Neuron (in vitro differentiated cells): ENCODE measurements at regions not wholly inside any gene's neighbourhood (a gene's known extent, or its start where the extent isn't known, plus 50 kb on each side); places are given as distances from the start of the nearest gene placed in this dataset.
A peak's percentile ranks its signal among the peaks of the same experiment; 100 is the strongest.

Source experiments
- H2AFZ ChIP-seq: one replicate; pipeline ENCODE4 v1.6.1; 2013; ENCODE audit warnings: low read depth, mild to moderate bottlenecking, inconsistent platforms, low read length, moderate library complexity
- H3K27me3 ChIP-seq: one replicate; pipeline ENCODE4 v1.6.1; 2013; ENCODE audit warnings: low read length; ENCODE audit not compliant: insufficient read depth
- H3K36me3 ChIP-seq: one replicate; pipeline ENCODE4 v1.6.1; 2013; ENCODE audit warnings: low read length; ENCODE audit not compliant: insufficient read depth
- H3K4me1 ChIP-seq: one replicate; pipeline ENCODE4 v1.6.1; 2013; ENCODE audit warnings: low read length; ENCODE audit not compliant: insufficient read depth
- H3K4me3 ChIP-seq: 2 replicates; pipeline ENCODE4 v1.5.1; 2013; ENCODE audit warnings: mild to moderate bottlenecking, low read length, moderate library complexity
- H3K9me3 ChIP-seq: one replicate; pipeline ENCODE4 v1.6.1; 2013; ENCODE audit warnings: low read length

DNA sequence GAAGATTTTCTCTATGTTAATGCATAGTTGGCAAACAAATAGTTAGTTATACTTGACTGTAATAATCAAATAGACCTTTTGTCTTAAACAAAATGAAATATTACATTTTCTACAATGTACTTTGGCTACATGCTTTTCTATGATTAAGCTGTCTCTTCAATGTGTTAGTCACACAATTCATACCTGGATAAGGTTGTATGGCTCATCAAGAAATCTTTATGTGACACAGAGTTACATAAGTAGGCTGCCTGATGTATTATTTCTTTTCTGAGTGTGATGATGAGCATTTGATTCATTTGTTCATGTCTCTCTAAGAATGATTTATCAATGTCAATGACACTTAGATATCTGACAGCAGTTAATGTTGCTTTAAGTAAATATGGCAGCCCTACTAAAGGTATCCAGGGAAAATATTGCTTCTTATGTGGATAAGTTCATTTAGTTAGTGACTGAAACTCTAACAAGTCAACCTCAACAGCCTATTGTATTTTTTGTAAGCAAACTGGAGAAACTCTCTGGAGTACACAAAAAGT lies 157.4 kb upstream of the SOX2 start:
- Histone ChIP-seq H3K4me3 (no peak overlapping the region), H3K27me3 (no peaks in the 10 kb centered on the region), H2AFZ (no peak overlapping the region), H3K4me1 (no peaks in the 10 kb centered on the region), H3K9me3 (no peaks in the 10 kb centered on the region), H3K36me3 (no peaks in the 10 kb centered on the region)

DNA sequence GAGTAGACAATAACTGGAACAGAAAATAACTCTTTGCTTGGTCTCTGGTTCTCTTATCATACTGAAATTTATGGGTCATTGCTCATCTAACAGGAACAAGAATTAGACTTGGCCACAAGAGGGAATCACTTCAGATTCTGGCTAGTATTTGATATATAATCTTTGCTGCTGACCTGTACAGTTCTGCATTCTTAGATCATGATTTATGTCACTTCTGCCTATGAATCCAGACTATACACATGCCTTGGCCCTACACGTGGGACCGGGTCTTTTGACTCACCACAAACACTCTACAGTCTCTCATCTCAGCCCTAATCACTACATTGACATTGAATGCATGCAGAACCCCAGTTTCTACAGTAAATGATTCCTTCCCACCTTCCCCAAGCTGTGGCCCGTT lies 162.5 kb upstream of the SOX2 start:
- no peaks in the 10 kb centered on the region for H3K27me3 ChIP-seq
- H3K36me3 ChIP-seq, result no peaks in the 10 kb centered on the region
- no peaks in the 10 kb centered on the region for H3K4me1 ChIP-seq
- no peaks in the 10 kb centered on the region for H3K9me3 ChIP-seq
- no peak overlapping the region for H2AFZ ChIP-seq
- H3K4me3 ChIP-seq, result no peak overlapping the region

DNA sequence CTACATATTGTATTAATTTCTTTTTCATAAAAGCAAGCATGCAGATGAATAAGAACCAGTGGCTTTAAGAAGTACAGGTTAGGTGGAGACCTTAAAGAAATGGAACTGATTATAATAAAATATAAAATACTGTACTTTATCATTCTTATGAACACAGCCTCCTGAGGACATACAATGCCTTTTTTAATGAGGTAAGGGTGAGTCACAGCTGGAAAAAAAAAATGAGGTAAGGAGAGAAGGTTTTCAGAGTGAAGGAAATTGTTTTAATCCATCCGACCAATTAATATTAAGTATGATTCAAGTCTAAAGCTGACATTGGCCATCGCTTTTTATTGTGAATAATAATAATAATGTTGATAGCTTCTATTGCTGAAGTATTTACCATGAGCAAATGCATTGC lies 170.3 kb upstream of the SOX2 start:
- Histone ChIP-seq H3K27me3 (no peaks in the 10 kb centered on the region), H3K4me1 (no peaks in the 10 kb centered on the region), H3K9me3 (no peaks in the 10 kb centered on the region), H3K36me3 (no peaks in the 10 kb centered on the region), H2AFZ (no peak overlapping the region), H3K4me3 (no peak overlapping the region)

DNA sequence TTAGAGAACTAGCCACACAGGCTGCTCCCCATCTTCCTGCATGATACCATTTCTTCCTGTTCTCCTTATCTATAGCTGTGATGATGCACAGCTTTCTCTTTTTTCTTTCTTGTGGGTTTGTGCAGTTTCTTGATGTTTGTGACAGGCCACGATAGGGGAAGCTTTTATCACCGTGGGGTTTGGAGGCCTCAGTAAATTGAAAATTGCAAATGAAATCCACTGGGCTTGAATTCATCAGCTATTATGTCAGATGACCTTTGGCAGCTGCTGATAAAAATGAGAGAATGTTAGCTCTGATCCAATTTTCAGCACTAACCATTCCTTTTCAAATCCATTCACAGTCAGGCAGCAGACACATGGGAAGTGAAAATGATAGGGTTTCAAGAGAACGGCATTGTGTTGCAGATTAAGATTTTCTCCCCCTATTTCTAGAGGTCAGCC lies 176.9 kb upstream of the SOX2 start:
- no peaks in the 10 kb centered on the region for H3K36me3 ChIP-seq

DNA sequence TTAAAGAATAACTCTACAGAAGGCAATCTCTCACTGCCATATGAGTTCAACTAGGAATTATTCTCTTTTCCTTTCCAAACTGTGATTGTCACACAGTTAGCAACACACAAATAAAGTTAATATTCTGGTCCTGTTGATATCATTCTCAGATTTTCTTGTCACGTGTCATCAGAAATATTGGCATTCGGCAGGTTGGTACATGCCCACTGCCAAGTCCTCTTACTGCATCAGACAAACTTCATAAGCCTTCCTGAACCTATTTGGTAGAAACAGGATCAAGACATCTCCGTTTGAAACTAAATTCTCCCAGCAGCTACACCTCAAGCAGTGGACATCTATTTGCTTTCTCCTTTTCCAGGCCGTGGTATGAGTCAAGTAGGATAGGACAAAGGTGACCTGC lies 177.9 kb upstream of the SOX2 start:
- Histone ChIP-seq H3K9me3 (no peaks in the 10 kb centered on the region), H3K27me3 (no peaks in the 10 kb centered on the region), H3K4me1 (peaks cover 33% of the 10 kb centered on the region), H3K4me3 (peak overlapping the region; percentile 33), H3K36me3 (no peaks in the 10 kb centered on the region), H2AFZ (peak overlapping the region; percentile 59)

More for the DNA sequence above, 176.9 kb upstream of the SOX2 start:
- H3K4me1 ChIP-seq, result peaks cover 33% of the 10 kb centered on the region
- H3K9me3 ChIP-seq, result no peaks in the 10 kb centered on the region
- H2AFZ ChIP-seq, result no peak overlapping the region
- H3K4me3 ChIP-seq, result peak overlapping the region; percentile 33
- no peaks in the 10 kb centered on the region for H3K27me3 ChIP-seq

DNA sequence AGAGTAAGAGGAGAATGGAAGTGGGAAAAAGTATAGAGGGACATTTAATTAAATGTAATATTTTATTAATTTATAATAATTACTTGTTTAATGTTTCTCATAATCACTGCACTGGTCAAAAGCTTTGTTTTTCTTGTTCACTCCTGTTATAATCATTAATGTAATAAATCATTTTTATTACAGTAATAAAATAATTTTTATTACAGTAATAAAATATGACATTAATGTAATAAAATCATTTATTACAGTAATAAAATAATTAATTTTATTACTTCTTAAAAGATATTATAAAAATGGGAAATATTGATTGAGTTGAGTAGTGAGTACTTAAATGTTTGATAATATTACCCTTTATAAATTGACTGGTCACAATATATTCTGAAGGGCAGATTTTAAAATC lies 181.1 kb upstream of the SOX2 start:
- no peaks in the 10 kb centered on the region for H3K9me3 ChIP-seq

DNA sequence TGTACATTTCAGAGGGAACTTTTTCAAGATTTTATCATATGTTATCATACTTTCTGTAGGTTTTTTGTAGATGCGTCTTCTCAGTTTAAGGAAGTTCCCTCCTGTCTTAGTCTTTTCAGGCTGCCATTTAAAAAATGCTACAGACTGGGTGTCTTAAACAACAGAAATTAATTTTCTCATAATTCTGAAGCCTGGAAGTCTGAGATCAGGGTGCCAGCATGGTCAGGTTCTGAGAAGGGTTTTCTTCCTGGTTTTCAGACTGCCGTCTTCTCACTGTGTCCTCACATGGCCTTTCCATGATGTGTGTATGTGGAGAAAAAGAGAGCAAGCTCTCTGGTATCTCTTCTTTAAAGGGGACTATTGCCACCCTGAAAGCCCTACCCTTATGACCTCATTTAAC lies 189.9 kb upstream of the SOX2 start:
- Histone ChIP-seq H3K4me3 (no peak overlapping the region), H3K4me1 (no peaks in the 10 kb centered on the region), H3K36me3 (no peaks in the 10 kb centered on the region), H3K27me3 (no peaks in the 10 kb centered on the region), H3K9me3 (peaks cover 3% of the 10 kb centered on the region), H2AFZ (no peak overlapping the region)

More for the DNA sequence above, 181.1 kb upstream of the SOX2 start:
- Histone ChIP-seq H3K4me3 (no peak overlapping the region), H2AFZ (no peak overlapping the region), H3K36me3 (no peaks in the 10 kb centered on the region), H3K4me1 (peaks cover 28% of the 10 kb centered on the region), H3K27me3 (no peaks in the 10 kb centered on the region)

DNA sequence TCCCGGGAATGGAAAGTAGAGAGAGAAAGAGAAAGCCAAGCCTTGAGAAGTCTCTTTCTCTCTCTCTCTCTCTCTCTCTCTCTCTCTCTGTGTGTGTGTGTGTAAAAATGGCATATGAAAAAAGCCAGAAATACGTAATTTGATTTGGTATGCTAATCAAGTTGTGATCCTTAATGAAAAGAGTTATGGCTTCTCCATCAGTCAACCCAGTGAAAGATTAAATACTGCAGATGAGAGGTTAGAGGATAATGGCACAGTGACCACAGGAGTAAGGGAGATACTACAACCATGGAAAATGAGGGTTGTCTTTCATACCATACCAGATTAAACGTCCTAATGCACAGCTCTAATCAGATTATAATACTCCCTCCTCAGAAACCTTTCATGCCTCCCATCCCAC lies 193.5 kb upstream of the SOX2 start:
- H3K4me3 ChIP-seq, result no peak overlapping the region
- H3K9me3 ChIP-seq, result peaks cover 2% of the 10 kb centered on the region
- no peaks in the 10 kb centered on the region for H3K4me1 ChIP-seq
- H3K27me3 ChIP-seq, result no peaks in the 10 kb centered on the region
- no peak overlapping the region for H2AFZ ChIP-seq
- no peaks in the 10 kb centered on the region for H3K36me3 ChIP-seq

DNA sequence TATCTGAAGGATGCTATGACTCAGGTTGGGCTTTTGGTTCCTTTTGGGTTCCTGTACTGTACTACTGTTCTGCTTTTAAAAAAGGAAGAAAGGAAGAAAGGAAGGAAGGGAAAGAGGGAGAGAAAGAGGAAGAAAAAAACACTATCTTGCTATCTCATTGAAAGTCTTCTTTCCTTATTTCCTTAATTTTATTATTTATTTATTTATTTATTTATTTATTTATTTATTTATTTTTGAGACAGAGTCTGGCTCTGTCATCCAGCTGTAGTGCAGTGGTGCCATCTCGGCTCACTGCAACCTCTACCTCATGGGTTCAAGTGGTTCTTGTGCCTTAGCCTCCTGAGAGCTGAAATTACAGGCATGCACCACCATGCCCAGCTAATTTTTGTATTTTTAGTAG lies 198.9 kb upstream of the SOX2 start:
- H3K4me1 ChIP-seq, result no peaks in the 10 kb centered on the region
- H2AFZ ChIP-seq, result no peak overlapping the region
- peaks cover 14% of the 10 kb centered on the region for H3K9me3 ChIP-seq
- no peaks in the 10 kb centered on the region for H3K36me3 ChIP-seq
- H3K4me3 ChIP-seq, result no peak overlapping the region
- no peaks in the 10 kb centered on the region for H3K27me3 ChIP-seq

DNA sequence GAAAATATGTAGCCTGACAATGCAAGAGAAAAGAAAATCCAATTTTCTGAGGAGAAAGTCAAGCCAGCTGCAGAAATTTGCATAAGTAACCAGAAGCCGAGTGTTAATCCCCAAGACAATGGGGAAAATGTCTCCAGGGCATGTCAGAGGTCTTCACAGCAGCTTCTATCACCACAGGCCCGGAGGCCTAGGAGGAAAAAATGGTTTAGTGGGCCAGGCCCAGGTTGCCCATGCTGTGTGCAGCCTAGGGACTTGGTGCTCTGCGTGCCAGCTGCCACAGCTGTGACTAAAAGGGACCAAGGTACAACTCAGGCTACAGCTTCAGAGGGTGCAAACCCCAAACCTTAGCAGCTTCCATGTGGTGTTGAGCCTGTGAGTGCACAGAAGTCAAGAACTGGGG lies 201.2 kb upstream of the SOX2 start:
- Histone ChIP-seq H3K4me3 (no peak overlapping the region), H3K36me3 (no peaks in the 10 kb centered on the region), H3K27me3 (no peaks in the 10 kb centered on the region), H2AFZ (no peak overlapping the region), H3K4me1 (no peaks in the 10 kb centered on the region), H3K9me3 (peaks cover 12% of the 10 kb centered on the region)

DNA sequence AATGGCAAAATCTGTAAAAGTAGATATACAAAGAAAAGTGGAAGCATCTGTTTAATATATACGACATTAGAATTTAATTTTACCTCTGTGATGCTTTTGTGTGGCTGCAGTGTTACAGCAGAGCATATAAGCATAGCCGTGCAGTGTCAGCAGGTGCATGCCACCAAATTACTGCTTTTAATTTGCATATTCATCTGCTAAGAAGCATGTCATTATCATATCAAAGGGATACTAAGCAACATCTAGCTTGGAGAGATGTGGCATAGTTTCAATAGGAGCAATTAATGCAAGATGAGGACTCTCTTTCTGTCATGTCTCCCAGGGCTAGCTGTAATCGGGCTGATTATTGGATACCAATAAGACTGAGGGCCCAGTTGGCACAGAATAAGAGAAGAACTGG lies 214.4 kb upstream of the SOX2 start:
- Histone ChIP-seq H3K9me3 (no peaks in the 10 kb centered on the region), H3K27me3 (no peaks in the 10 kb centered on the region), H3K4me1 (peaks cover 15% of the 10 kb centered on the region), H2AFZ (no peak overlapping the region), H3K4me3 (no peak overlapping the region), H3K36me3 (no peaks in the 10 kb centered on the region)

DNA sequence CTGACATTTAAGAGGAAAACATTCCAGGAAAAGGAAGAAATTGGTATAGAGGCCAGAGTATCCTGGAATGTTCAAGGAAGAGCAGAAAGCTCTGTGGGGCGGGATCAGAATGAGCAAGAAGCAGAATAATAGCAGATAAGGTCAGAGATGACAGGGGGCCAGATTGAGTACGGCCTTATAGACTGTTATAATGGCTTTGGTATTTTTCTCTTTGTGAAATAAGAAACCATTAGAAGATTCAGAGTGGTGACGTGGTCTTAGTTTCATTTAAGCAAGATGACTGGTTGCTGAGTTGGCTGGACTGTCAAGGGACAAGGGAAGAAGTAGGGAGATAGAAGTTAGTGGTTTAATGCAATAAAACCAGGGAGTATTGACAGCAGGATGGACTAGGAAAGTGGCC lies 218.3 kb upstream of the SOX2 start:
- Histone ChIP-seq H2AFZ (no peak overlapping the region), H3K27me3 (no peaks in the 10 kb centered on the region), H3K4me1 (peaks cover 15% of the 10 kb centered on the region), H3K9me3 (no peaks in the 10 kb centered on the region), H3K4me3 (no peak overlapping the region), H3K36me3 (no peaks in the 10 kb centered on the region)

DNA sequence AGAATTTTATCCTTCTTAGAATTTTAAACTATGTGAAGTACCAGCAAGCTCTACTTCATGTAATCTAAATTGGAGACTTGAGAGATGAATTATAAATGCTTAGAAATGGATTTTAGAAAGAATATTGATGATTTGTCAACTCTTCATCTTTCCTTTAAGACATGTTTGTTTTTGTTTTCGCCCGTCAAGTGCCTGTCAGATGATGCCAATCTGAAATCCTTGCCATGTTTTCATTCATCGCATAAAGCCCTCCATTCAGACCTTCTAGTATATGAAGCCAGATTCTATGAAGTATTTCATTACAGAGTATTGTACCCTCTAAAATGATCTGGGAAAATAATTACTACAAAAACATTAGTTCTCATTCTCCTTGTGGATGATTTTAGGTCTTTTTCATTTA lies 223.2 kb upstream of the SOX2 start:
- H3K4me3 ChIP-seq, result no peak overlapping the region
- peaks cover 8% of the 10 kb centered on the region for H3K4me1 ChIP-seq
- H3K36me3 ChIP-seq, result no peaks in the 10 kb centered on the region
- no peaks in the 10 kb centered on the region for H3K27me3 ChIP-seq
- no peaks in the 10 kb centered on the region for H3K9me3 ChIP-seq
- no peak overlapping the region for H2AFZ ChIP-seq

DNA sequence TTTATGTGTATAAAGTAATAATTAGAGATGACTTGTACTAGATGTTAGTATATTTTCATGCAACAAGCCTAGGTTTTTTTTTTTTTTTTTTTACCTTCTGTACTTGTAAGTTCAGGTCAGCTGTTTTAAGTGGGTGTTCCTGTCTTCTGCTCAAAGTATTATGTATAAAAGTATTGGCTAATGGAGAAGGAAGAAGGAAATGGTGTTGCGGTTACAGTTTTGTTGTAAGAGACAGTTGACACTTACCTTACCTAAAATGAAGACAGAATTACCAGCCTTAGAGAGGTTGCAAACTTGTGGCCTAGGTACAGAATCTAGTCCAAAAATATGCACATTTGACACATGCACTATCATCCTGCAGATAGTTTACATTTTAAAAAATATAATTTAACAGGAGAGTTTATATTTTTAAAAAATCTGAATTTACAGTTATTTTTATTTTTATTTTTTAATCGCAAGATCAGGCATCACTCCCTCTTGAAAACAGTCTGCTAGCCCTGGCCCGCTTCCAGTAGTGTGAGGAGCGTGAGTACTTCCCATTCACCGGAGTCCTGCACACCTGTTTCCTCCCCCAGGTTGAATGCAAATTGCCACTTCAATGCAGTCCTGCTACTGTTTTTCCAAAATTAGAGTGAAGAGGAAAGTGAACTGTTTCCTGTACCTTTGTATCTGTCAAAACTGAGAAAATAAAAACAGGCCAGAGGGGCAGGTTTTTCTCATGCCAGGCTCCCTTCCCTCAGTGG lies 224.3 kb upstream of the SOX2 start:
- Histone ChIP-seq H3K4me1 (no peaks in the 10 kb centered on the region), H3K9me3 (no peaks in the 10 kb centered on the region), H3K36me3 (no peaks in the 10 kb centered on the region), H3K4me3 (no peak overlapping the region), H3K27me3 (no peaks in the 10 kb centered on the region), H2AFZ (no peak overlapping the region)
